ENCODE measurements at regions not wholly inside any gene's neighbourhood (a gene's known extent, or its start where the extent isn't known, plus 50 kb on each side); places are given as distances from the start of the nearest gene placed in this dataset.

- Histone ChIP-seq H3K14ac (replicated peaks; ENCODE audit: low read depth, low read length) (no peak overlapping the region), H3K9me3 (ENCODE audit: control insufficient read depth, insufficient read depth, low read length) (no peaks in the 10 kb centered on the region), H3K9ac (ENCODE audit: low read depth, low read length) (no peak overlapping the region), H3K4me3 (ENCODE audit: insufficient read depth, low read depth, low read length) (no peak overlapping the region), H3K23ac (ENCODE audit: low read depth, low read length) (no peak overlapping the region), H3K4me2 (ENCODE audit: low read depth, low read length) (no peak overlapping the region), H2AK9ac (replicated peaks; ENCODE audit: low read depth, low read length, poor library complexity) (no peak overlapping the region), H3K4ac (ENCODE audit: low read depth, low read length) (no peak overlapping the region), H3K4me1 (ENCODE audit: control insufficient read depth, insufficient read depth, low read length) (no peaks in the 10 kb centered on the region), H2BK20ac (ENCODE audit: low read depth, low read length) (no peak overlapping the region), H3K18ac (ENCODE audit: low read depth, low read length) (no peak overlapping the region), H3K36me3 (ENCODE audit: control insufficient read depth, insufficient read depth, low read length) (no peaks in the 10 kb centered on the region), H2BK120ac (ENCODE audit: low read depth, low read length) (no peak overlapping the region), H2BK5ac (ENCODE audit: low read depth, low read length, poor library complexity, severe bottlenecking) (no peak overlapping the region), H3K9me1 (ENCODE audit: insufficient read depth, low read length) (no peaks in the 10 kb centered on the region), H4K20me1 (ENCODE audit: insufficient read depth, low read length) (no peaks in the 10 kb centered on the region), H3K27me3 (ENCODE audit: control insufficient read depth, insufficient read depth, low read length) (no peaks in the 10 kb centered on the region), H4K91ac (ENCODE audit: insufficient read depth, low read depth, low read length) (no peak overlapping the region), H3K27ac (ENCODE audit: insufficient read depth, low read length) (no peak overlapping the region), H2AFZ (replicated peaks; ENCODE audit: low read length, poor library complexity) (no peak overlapping the region), H2AK5ac (ENCODE audit: low read depth, low read length) (no peak overlapping the region), H3K79me1 (ENCODE audit: low read depth in 1 of 2, low read length in 2 of 2) (no peaks in the 10 kb centered on the region), H4K5ac (ENCODE audit: low read depth, low read length) (no peak overlapping the region), H2BK15ac (ENCODE audit: low read depth, low read length) (no peak overlapping the region), H3K56ac (ENCODE audit: extremely low read depth, insufficient read depth, low read length) (no peak overlapping the region), H4K8ac (ENCODE audit: low read depth in 2 of 2, low read length in 2 of 2) (no peak overlapping the region)
- ChIA-PET POLR2A (ENCODE audit: unreplicated experiment) (no interaction called here), CTCF (no interaction called here)
- dilution Hi-C loops (cut with HindIII; ENCODE audit: low sequenced_read_pairs, unreplicated experiment), result no loop called here
- DNase-seq (no peak), ATAC-seq (ENCODE audit: low read depth) (no peak)
- intact Hi-C loops (cut with micrococcal nuclease), result no loop called here
- TF ChIP-seq SMC3 (IDR thresholded peaks at IDR 0.05; ENCODE audit: low read depth, low read length), result no peak
- TF ChIP-seq RAD21 (IDR thresholded peaks at IDR 0.05; ENCODE audit: low read length), result no peak
- no peak for TF ChIP-seq CEBPB (IDR thresholded peaks at IDR 0.05; ENCODE audit: low read depth, low read length)
- TF ChIP-seq RCOR1 (IDR thresholded peaks at IDR 0.05; ENCODE audit: insufficient replicate concordance, low read length), result no peak
- no peak for TF ChIP-seq BHLHE40 (IDR thresholded peaks at IDR 0.05; ENCODE audit: low read depth, low read length)
- no peak for TF ChIP-seq RFX5 (IDR thresholded peaks at IDR 0.05; ENCODE audit: low read depth, low read length)
- TF ChIP-seq MXI1 (IDR thresholded peaks at IDR 0.05; ENCODE audit: borderline replicate concordance, low read depth, low read length), result no peak
- TF ChIP-seq MAFK (IDR thresholded peaks at IDR 0.05; ENCODE audit: low read depth, low read length), result no peak
- no peak for TF ChIP-seq CHD1 (IDR thresholded peaks at IDR 0.05; ENCODE audit: low read depth, low read length)
- TF ChIP-seq USF2 (IDR thresholded peaks at IDR 0.05; ENCODE audit: low read depth, low read length), result no peak
- TF ChIP-seq POLR2A (IDR thresholded peaks at IDR 0.05; ENCODE audit: low read depth, low read length), result no peak
- no peak for TF ChIP-seq MAZ (IDR thresholded peaks at IDR 0.05; ENCODE audit: borderline replicate concordance, low read depth, low read length)
- no peak for TF ChIP-seq FOS (IDR thresholded peaks at IDR 0.05; ENCODE audit: low read depth, low read length)
- no peak for TF ChIP-seq CTCF (conservative IDR thresholded peaks at IDR 0.05; ENCODE audit: low read depth, low read length)
- TF ChIP-seq, protein P1, sequence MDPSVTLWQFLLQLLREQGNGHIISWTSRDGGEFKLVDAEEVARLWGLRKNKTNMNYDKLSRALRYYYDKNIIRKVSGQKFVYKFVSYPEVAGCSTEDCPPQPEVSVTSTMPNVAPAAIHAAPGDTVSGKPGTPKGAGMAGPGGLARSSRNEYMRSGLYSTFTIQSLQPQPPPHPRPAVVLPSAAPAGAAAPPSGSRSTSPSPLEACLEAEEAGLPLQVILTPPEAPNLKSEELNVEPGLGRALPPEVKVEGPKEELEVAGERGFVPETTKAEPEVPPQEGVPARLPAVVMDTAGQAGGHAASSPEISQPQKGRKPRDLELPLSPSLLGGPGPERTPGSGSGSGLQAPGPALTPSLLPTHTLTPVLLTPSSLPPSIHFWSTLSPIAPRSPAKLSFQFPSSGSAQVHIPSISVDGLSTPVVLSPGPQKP (IDR thresholded peaks at IDR 0.05; ENCODE audit: borderline replicate concordance, low read depth, low read length), result no peak
- TF ChIP-seq NFE2L2 (IDR thresholded peaks at IDR 0.05; ENCODE audit: low read depth, low read length), result no peak
- in situ Hi-C loops (cut with MboI; ENCODE audit: low sequenced_read_pairs), result no loop called here
- no TSS peak for BruUV-seq (replicated peaks)
Measured at GRCh38 chr4:100823993-100824323, 306.1 kb upstream of the EMCN start.

Measured in IMR-90 (cell line).